ENCODE measurements at regions not wholly inside any gene's neighbourhood (a gene's known extent, or its start where the extent isn't known, plus 50 kb on each side); places are given as distances from the start of the nearest gene placed in this dataset.
"Not testable (repeated sequence)": the region's sequence is repeated elsewhere in the genome, so short reads cannot be mapped to it uniquely, and the experiment has no call there.

DNA sequence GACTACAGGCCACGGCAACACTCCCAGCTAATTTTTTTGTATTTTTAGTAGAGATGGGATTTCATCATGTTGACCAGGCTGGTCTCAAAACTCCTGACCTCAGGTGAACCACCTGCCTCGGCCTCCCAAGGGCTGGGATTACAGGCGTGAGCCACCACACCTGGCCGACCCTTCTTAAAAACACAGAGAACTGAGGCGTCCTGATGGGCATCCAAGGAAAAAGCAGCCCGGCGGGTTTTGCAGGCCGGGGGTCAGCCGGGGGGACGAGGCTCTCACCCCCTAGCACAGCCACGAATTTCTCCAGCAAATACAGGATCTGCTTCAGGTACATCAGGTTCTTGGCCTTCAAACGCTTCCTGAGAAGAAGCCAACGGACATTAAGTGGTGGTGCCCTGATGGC is 178.9 kb downstream of the KLRB1 start:
- DNase-seq (ENCODE audit: low read depth); H3K4me3 ChIP-seq (ENCODE audit: low read depth, low read length): not testable (repeated sequence)

DNA sequence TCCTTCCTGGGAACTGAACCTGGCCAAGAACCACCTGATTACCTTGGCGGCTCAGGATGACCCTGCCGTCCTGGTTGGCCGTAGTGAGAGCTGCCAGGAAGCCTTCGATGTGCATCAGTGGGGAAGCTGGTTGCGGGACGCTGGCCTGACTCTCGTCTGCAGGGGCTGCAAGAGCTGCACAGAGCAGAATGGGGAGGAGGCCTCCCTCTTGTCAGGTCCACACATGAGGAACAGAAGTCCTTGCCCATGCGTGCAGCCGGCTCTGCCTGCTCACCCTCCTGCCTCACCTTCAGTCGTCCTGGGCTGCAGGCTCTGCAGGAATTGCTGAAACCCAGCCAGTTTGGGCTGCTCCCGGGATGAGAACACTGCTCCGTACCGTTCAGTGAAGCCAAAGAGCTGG is 182.3 kb downstream of the KLRB1 start:
- DNase-seq (ENCODE audit: low read depth); H3K4me3 ChIP-seq (ENCODE audit: low read depth, low read length): not testable (repeated sequence)

DNA sequence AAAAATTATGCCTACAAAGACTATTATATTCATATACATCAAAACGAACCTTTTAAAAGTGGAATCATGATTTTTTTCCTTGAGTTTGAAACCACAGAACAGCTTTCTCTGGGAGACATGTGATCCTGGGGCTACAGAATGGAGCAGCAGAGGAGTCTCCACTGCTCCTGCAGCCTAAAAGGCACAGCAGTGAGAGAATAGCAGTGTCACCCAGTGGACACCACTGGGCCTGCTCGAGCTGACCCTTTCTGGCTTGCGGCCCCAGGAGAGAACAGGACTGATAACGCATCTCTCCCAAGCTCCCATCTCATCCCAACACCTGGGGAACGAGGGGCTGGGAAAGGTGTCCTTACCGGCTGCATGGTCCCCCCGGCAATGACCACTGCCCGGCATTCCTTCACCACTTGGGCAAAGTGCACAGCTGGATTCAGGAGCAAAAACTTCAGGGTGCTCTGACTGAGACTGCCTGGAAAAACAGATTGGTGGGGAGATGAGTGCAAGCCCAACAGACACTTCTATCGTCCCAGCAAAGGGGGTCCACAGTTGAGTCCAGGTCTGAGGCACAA is 183.5 kb downstream of the KLRB1 start:
- not testable (repeated sequence) for DNase-seq (ENCODE audit: low read depth)

DNA sequence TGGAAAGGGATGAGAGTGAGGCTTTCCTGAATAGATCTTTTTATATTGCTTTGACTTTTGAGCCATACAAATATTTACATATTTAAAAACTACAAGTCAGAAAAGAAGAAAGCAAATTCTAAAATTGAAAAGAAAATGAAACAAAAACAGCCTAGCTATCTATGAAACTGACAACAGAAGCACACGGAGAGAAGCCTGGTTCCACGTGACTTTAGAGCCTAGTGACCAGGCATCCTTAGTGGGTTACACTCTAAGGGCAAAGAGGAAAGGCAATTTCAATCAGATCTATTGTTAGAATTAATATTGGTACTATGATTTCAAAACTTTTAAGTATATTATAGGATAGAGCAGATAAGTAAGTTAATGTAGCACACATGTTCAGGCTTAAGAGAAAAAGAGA is 185.0 kb downstream of the KLRB1 start:
- DNase-seq (ENCODE audit: low read depth); H3K4me3 ChIP-seq (ENCODE audit: low read depth, low read length): not testable (repeated sequence)

More for the DNA sequence above, 183.5 kb downstream of the KLRB1 start:
- H3K4me3 ChIP-seq (ENCODE audit: low read depth, low read length), result not testable (repeated sequence)

DNA sequence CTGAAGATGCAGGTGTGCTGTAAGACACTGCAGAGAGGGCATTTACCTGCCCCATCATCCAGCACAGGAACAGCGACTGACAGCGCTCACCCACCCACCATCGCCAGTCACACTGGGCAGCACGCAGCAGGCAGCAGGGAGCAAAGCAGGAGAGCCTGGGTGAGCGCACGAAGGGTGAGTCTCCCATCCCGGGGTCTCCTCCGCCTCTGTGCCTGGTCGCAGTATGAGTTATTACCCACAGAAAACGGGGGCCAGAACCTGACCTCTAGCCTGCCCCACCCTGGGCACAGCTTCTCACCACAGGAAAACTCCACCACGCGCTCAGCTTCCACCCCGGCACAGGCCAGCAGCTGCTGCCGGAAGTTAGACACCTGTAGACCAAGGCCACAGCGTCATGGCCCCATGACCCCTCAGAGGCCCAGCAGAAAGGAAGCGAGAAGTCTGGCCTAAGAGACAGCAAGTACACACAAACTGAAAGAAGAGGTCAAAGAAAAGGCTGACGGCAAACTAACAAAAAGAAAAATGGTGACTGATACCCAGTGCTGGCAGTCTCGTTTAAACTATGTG is 186.1 kb downstream of the KLRB1 start:
- not testable (repeated sequence) for H3K4me3 ChIP-seq (ENCODE audit: low read depth, low read length); DNase-seq (ENCODE audit: low read depth)

DNA sequence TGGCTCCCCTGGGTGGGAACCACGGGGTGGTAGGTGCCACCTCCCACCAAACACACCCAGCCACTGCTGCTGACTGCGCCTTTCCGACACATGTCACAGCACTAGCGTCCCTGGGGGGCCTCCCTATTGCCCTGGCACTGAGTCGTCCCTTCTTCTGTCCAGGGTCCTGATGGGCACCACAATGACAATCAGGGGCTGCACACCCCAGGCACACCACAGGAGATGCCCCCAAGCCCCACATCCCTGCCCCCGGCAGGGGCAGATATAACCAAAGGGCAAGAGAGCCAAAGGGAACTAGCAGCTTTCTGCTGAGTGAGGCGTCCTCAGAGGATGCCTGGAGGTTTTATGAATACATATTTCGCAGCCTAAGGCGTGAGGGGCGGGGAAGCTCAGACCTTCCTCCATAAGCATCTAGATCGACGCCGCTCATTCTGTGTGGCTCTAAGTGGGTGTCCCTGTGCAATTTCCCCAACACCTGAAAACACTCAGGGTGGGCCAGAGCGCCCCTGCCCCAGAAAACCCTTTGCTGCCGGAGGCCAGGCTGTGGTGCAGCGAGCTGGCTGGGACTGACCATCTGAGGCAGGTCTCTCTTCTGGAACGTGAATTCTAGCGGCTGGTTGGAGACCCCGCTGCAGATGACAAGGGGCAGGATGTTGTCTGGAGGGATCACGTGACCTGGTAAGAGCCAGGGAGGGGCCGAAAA is 186.7 kb downstream of the KLRB1 start:
- not testable (repeated sequence) for DNase-seq (ENCODE audit: low read depth)

DNA sequence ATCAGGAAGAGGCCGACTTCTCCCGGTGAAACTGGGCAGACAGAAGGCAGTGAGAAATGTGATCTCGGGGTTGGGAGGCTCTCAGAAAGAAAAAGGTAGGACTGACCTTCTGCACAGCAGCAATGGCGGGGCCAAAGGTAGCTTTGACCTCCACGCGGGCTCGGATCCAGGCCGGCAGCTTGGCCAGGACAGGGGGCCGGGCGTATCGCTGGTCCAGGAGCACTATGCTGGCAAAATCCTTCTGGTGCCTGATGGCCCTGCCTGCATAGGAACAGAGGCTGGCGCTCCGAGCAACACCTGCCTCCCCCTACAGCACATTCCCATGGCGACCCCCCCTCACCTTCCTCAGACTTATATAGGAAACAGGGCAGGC is 189.1 kb downstream of the KLRB1 start:
- H3K4me3 ChIP-seq (ENCODE audit: low read depth, low read length); DNase-seq (ENCODE audit: low read depth): not testable (repeated sequence)

More for the DNA sequence above, 186.7 kb downstream of the KLRB1 start:
- H3K4me3 ChIP-seq (ENCODE audit: low read depth, low read length), result not testable (repeated sequence)

DNA sequence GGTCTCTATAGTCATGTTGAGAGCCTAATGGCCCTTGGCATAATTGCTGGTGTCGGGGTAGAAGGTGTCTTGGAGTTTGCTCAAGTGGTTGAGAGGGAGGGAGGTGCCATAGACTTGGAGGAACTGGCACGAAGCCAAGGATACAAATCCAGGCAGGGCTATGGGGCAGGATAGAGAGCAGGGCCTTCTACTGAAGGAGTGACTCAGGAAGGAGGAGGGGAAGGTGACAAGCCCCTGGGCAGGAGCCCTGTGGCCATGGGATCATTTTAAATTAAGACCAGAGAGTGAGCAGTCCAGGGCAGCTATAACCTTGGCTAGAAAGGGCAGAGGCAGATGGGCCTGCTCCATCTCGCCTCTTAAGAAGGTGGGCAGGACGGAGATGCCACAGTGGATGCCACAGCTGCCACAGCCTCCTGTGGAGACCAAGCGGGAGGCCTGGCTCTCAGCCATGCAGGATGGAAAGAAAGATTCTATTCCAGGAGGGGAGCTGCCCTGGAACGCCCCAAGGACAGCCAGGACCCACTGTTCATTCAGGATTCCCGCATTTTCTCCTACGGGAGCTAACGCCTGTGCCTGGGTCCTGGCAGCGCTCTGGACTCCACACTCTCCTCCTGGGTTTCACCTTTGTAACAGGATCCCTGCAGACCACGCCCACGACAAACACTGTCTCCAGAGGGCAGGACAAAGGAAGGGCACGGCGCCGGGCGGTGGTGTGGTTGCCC is 189.6 kb downstream of the KLRB1 start:
- H3K4me3 ChIP-seq (ENCODE audit: low read depth, low read length); DNase-seq (ENCODE audit: low read depth): not testable (repeated sequence)

DNA sequence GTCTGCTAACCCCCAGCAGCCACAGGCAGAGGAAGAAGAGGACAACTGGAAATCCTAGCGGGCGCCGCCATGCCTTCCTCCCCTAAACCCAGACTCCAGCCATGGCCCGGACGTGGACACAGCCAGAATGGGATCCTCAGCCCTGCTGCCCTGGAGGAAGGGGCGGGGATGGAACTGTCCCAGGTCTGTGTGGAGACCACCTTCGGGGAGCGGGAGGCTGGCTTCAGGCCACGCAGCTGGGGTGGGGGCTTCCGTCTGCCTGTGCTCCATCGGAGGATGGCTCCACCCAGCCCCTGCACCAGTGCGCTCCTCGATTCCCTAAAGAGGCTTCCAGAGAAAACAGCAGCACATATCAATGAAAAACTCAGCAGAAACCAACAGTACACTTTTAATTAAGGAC is 190.4 kb downstream of the KLRB1 start:
- H3K4me3 ChIP-seq (ENCODE audit: low read depth, low read length); DNase-seq (ENCODE audit: low read depth): not testable (repeated sequence)

DNA sequence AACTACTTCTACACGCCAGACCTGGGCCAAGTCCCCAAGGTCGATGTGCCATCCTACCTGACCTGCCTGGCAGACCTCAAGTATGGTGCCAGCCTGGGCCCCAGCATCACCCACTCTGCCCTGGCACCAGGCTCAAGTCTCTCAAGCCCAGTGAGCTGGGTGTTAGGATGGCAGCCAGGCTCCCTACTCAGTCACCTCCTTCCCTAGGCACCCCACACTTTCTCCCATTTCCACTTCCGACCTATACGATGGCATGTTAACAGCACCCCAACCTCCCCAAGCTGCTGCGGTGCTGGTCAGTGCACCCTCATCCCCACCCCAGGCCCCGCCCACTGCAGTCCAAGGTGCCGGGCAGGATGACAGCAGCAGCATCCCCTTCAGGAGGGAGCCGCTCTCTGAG is 191.4 kb downstream of the KLRB1 start:
- not testable (repeated sequence) for DNase-seq (ENCODE audit: low read depth); H3K4me3 ChIP-seq (ENCODE audit: low read depth, low read length)

DNA sequence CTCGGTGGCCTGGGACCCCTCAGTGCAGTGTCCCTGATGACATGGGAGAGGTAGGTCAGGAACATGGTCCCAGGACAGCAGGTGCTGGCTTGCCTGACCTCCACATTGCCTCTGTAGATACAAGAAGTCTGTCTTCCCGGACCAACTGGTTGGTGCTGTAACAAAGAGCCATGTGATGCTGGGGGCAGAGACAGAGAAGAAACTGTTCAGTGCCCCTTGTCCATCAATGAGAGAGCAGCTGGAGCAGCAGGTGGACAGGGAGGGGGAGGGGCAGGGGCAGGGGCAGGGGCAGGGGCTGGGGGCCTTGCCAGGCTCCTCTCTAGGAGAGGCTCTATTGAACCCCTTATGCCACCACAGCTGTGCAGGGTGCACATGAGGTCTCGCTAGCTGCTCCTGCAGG is 191.8 kb downstream of the KLRB1 start:
- not testable (repeated sequence) for H3K4me3 ChIP-seq (ENCODE audit: low read depth, low read length); DNase-seq (ENCODE audit: low read depth)

DNA sequence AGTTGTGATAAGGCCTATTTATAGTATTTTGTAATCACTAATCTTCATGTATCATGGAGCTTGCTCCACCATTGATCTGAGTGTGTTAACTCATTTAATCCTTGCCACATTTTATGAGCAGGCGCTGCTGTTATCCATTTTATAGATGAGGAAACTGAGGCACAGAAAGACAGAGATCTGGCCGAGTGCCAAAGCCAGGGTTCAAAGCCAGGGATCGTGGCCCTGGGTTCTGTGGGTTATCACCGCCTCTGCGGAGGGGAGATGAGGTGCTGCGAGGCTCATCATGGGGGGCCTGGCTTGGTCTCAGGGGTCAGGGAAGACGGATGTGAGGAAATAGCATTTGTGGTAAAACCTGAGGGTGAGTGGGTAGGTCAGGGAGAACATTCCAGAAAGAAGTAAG is 193.9 kb downstream of the KLRB1 start:
- not testable (repeated sequence) for H3K4me3 ChIP-seq (ENCODE audit: low read depth, low read length); DNase-seq (ENCODE audit: low read depth)

DNA sequence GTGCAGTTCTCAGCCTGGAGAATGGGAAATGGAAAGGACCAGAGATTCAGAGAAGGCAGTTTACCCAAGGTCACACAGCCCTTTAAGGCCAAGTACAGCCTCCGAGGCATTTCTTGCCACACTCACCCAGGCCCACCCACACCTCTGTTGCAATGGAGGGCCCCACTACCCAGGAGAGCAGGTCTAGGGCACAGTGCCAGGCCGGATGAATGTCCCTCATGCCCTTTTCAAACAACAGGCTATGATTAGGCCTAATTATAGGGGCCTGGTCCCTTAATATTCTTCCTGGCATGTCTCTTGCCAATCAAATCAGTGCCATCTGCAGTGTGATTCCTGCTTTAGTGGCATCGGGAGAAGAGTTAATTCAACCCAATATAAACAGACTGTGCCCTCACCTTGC is 195.3 kb downstream of the KLRB1 start:
- not testable (repeated sequence) for H3K4me3 ChIP-seq (ENCODE audit: low read depth, low read length); DNase-seq (ENCODE audit: low read depth)

DNA sequence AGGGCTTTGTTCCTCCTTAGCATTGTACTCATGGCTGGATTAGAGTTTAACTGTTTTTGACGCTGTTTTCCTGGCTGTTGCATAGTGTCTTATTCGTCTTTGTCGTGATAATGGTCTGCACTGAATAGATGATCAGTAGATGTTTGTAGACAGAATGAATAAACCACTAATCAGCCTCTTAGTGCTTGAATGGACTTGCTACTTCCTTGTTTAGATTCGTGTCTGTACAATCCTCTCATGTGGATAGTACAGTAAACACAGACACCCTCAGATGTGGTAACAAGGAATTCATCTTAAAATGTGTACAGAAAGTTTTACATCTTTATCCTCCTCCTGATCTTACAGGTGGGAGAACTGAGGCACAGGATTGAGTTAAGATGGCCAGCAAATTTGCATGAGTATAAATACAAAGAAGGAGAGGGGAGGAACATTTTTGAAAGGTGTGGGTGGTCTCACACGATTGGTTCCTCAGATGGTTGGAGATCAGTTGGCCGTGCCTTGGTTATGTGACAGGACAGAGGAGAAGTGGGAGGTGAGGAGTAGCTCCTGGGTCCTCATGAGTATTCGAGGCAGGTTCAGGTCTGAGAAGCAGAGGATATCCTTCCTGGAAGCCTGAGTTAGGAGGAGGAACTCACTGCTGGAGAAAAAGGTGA is 196.0 kb downstream of the KLRB1 start:
- peak; percentile 2 for DNase-seq (ENCODE audit: low read depth)

DNA sequence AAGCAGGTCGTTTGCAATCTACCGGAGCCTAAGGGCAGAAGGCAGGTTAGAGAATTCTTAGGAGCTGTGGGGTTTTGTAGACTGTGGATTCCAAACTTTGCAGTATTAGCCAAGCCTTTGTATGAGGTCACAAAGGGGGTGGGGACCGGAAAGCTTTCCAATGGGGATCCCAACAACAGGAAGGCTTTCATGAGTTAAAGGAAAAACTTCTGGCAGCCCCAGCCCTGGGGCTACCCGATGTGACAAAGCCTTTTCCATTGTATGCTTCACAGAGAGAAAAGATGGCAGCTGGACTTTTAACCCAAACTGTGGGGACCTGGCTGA is 199.2 kb upstream of the PZP start:
- DNase-seq (ENCODE audit: low read depth); H3K4me3 ChIP-seq (ENCODE audit: low read depth, low read length): not testable (repeated sequence)

More for the DNA sequence above, 196.0 kb downstream of the KLRB1 start:
- H3K4me3 ChIP-seq (ENCODE audit: low read depth, low read length), result not testable (repeated sequence)

Measured in fibroblast of villous mesenchyme (primary cell).